ENCODE measurements at regions not wholly inside any gene's neighbourhood (a gene's known extent, or its start where the extent isn't known, plus 50 kb on each side); places are given as distances from the start of the nearest gene placed in this dataset.

GRCh38 chr2:12338946-12339697, 377.6 kb upstream of the TRIB2 start:
- no peak for TF ChIP-seq EZH2 (IDR thresholded peaks at IDR 0.05; ENCODE audit: low read length)
- no peak for TF ChIP-seq CTCF (optimal IDR thresholded peaks at IDR 0.05 in 1 of 3, IDR thresholded peaks at IDR 0.05 in 1 of 3, conservative IDR thresholded peaks at IDR 0.05 in 1 of 3; ENCODE audit: extremely low read depth in 1 of 3, insufficient read depth in 2 of 3, low read length in 3 of 3)
